Kidney (tissue), 13 donors: ENCODE measurements at regions not wholly inside any gene's neighbourhood (a gene's known extent, or its start where the extent isn't known, plus 50 kb on each side); places are given as distances from the start of the nearest gene placed in this dataset.

Experiments
- DNase-seq, 5 donors: peaks; one replicate each; pipeline ENCODE4 v3.0.0-alpha.2; 2013 to 2020
- FAIRE-seq: peaks from 2 replicates; lab custom pipeline; 2012; peaks lifted over from hg19 to GRCh38; lab: Jason Lieb, UNC
- H3K27ac ChIP-seq, 2 donors: one replicate each; pipeline ENCODE4 v1.7.0; 2013; ENCODE audit warnings: low read depth in 2 of 2, low read length in 2 of 2, inconsistent platforms in 1 of 2
- H3K27me3 ChIP-seq: one replicate; pipeline ENCODE4 v1.7.1; 2013; ENCODE audit warnings: low read length, inconsistent platforms; ENCODE audit not compliant: control insufficient read depth, insufficient read depth
- H3K36me3 ChIP-seq, 3 donors: one replicate each; pipeline versions ENCODE4 v1.7.0 to v1.7.1; 2013; ENCODE audit warnings: low read length in 3 of 3, control low read depth in 1 of 3, inconsistent platforms in 1 of 3; ENCODE audit not compliant: insufficient read depth in 3 of 3, control insufficient read depth in 2 of 3
- H3K4me1 ChIP-seq, 3 donors: one replicate each; pipeline versions ENCODE4 v1.7.0 to v1.7.1; 2013; ENCODE audit warnings: low read length in 3 of 3, inconsistent platforms in 1 of 3, low read depth in 1 of 3; ENCODE audit not compliant: control insufficient read depth in 2 of 3, insufficient read depth in 2 of 3
- H3K4me3 ChIP-seq, 3 donors: one replicate each; pipeline versions ENCODE4 v1.7.0 to v1.8.1; 2013; ENCODE audit warnings: low read length in 3 of 3, control low read depth in 1 of 3, inconsistent platforms in 1 of 3
- H3K9ac ChIP-seq, 3 donors: one replicate each; pipeline versions ENCODE4 v1.7.0 to v1.7.1; 2013; ENCODE audit warnings: low read length in 3 of 3, control low read depth in 1 of 3, inconsistent platforms in 1 of 3
- H3K9me3 ChIP-seq, 3 donors: one replicate each; pipeline versions ENCODE4 v1.7.0 to v1.7.1; 2013; ENCODE audit warnings: low read length in 3 of 3, control low read depth in 1 of 3, inconsistent platforms in 1 of 3; ENCODE audit not compliant: control insufficient read depth in 2 of 3, insufficient read depth in 1 of 3
- intact Hi-C: fragments of 100-400 bp; cut with DNase I; formaldehyde crosslinking; loops from one replicate; pipeline ENCODE4 v1.11.1; 2022
- TF ChIP-seq, protein P1 (sequence below): IDR thresholded peaks from 3 replicates; pipeline ENCODE4 v1.5.1; 2012; ENCODE audit warnings: mild to moderate bottlenecking, moderate library complexity, borderline replicate concordance; ENCODE audit not compliant: insufficient read depth; ENCODE audit errors: extremely low read depth
- donor health status: control.
- donor health status: control.
- donor health status: control.
- donor health status: control.
- donor health status: control.
- donor health status: DM: yes; HTN: yes; CAD: no.
- donor health status: Normal renal cell carcinoma (clear cell type).

DNA sequence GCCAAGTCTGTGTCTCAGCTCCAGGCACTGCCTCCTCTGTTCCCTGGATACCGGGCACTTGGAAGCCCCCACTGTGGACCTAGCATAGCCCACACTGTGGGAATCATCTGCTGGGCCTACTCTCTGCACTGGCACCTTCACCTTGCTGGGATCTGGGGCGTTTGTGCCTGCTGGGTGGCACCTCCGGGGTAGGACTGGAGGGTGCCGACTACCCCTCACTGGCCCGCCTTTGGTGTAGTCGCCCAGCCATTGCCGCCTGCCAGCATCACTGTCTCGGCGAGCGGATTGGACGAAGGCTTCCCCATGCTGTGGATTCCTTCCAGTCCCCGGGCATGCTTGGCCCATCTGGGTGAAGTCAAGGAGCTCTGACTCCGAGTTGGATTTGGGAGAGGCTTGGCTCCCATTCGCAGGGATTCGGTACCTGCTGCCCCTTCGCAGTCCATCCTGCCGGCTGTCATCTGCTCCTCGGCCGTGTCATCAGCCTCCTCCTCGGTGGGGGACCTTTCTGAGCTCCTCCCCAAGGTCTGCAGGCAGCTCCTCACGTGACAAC lies 180.6 kb upstream of the HDAC4 start:
- H3K27ac ChIP-seq, result no peak overlapping the region
- no peak overlapping the region for H3K9ac ChIP-seq
- DNase-seq, result peak in 1 of 5 donors; percentile 65
- no peaks in the 10 kb centered on the region for H3K9me3 ChIP-seq
- intact Hi-C loops, result no loop called here
- H3K36me3 ChIP-seq, result no peaks in the 10 kb centered on the region
- FAIRE-seq, result no peak
- TF ChIP-seq, protein P1, sequence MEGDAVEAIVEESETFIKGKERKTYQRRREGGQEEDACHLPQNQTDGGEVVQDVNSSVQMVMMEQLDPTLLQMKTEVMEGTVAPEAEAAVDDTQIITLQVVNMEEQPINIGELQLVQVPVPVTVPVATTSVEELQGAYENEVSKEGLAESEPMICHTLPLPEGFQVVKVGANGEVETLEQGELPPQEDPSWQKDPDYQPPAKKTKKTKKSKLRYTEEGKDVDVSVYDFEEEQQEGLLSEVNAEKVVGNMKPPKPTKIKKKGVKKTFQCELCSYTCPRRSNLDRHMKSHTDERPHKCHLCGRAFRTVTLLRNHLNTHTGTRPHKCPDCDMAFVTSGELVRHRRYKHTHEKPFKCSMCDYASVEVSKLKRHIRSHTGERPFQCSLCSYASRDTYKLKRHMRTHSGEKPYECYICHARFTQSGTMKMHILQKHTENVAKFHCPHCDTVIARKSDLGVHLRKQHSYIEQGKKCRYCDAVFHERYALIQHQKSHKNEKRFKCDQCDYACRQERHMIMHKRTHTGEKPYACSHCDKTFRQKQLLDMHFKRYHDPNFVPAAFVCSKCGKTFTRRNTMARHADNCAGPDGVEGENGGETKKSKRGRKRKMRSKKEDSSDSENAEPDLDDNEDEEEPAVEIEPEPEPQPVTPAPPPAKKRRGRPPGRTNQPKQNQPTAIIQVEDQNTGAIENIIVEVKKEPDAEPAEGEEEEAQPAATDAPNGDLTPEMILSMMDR, result no peak
- no peak overlapping the region for H3K4me3 ChIP-seq
- no peaks in the 10 kb centered on the region for H3K4me1 ChIP-seq
- H3K27me3 ChIP-seq, result no peaks in the 10 kb centered on the region

- FAIRE-seq, result no peak
- intact Hi-C loops, result no loop called here
- no peak overlapping the region for H3K27ac ChIP-seq
- no peaks in the 10 kb centered on the region for H3K36me3 ChIP-seq
- TF ChIP-seq, protein P1, result no peak
- no peak for DNase-seq
- no peaks in the 10 kb centered on the region for H3K9me3 ChIP-seq
- H3K4me3 ChIP-seq, result no peak overlapping the region
- no peaks in the 10 kb centered on the region for H3K27me3 ChIP-seq
- H3K9ac ChIP-seq, result no peak overlapping the region
- H3K4me1 ChIP-seq, result no peaks in the 10 kb centered on the region
These were observed 179.3 kb upstream of the HDAC4 start for GRCh38 chr2:239580199-239580527.

- intact Hi-C loops, result no loop called here
- Histone ChIP-seq H3K27ac (no peak overlapping the region), H3K9me3 (no peaks in the 10 kb centered on the region), H3K9ac (no peak overlapping the region), H3K4me3 (no peak overlapping the region), H3K4me1 (no peaks in the 10 kb centered on the region), H3K27me3 (no peaks in the 10 kb centered on the region), H3K36me3 (no peaks in the 10 kb centered on the region)
- no peak for FAIRE-seq
- TF ChIP-seq, protein P1, result no peak
- peak in 1 of 5 donors; percentile 51 for DNase-seq
These were observed 178.8 kb upstream of the HDAC4 start for GRCh38 chr2:239579524-239580198.
